HG03575 (cell line): ENCODE measurements at regions not wholly inside any gene's neighbourhood (a gene's known extent, or its start where the extent isn't known, plus 50 kb on each side); places are given as distances from the start of the nearest gene placed in this dataset.

Source experiments
- ATAC-seq: cut with Tn5 transposase; IDR thresholded peaks from one replicate; pipeline ENCODE4 v1.9.1; 2021; ENCODE audit not compliant: unreplicated experiment, insufficient number of reproducible peaks, low FRiP score; ENCODE audit errors: extremely low read depth

DNA sequence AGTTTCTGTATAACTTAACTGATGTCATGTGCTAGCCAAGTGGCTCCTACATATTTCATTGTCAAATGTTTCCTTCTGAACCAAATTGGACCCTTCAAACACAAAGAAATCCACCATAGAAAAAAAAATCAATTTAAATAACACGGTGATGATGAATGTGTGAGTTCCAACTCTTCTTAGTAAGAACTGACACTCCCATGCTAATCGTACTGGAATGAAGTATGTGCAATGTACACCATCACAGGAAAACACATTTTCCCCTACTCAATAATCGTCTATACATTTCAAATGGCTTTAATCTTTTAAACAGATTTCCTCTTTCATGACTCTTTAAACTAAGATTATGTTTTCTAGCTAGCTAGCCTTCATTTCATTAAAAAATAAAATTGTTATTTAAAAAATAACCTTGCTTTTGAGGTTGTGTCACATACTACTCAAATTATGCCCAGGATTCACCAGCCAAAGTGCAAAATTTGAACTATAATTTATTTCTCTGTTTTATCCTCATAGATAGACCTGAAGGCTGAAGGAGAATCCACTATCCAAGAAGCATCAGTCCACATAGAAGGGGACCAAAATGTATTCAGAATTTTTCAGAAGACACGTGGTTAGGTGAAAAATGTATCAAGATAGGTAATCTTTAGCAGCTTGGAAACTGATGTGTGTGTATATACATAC lies 131.0 kb upstream of the ITGA1 start:
- ATAC-seq = no peak

DNA sequence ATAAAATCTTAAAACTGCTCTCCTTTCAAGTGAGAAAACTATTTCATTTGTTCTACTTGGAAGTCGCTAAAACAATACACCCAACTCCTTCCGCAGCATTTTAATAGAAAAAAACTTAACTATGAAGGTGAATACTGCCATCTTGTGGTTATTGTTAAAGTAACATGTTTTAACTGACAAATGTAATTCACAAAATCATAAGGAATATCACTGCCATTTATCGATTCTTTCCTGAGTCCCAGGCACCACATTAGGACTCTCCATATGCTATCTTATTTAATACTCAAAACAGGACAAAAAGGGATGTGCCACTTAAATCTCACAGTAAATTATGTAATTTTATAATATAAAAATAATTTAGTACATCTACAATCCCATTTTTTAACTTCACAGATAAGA lies 130.5 kb upstream of the ITGA1 start:
- ATAC-seq = no peak

DNA sequence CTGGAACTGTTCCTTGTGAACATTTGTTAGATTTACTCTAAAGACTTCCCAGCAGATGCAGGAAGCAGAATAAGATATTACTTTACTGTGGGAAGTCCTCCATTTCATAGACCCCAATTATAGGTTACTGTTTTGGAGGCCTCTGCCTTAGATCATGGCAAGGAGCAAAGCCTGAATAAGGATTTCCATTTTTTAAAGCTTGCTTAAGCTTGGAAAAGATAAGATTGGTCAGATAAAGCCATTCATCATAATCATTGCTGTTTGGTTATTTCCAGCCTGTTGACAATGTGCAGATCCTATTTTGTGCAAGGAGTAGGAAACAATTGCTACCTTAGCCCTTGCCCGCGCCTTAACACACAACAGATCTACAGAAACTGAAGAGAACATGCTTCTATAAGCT lies 129.5 kb upstream of the ITGA1 start:
- ATAC-seq = no peak

- no peak for ATAC-seq
These were observed 127.1 kb upstream of the ITGA1 start for GRCh38 chr5:52660621-52661020.

GRCh38 chr5:52661903-52662595 lies 125.7 kb upstream of the ITGA1 start:
- ATAC-seq = no peak

- no peak for ATAC-seq
These were observed 122.2 kb upstream of the ITGA1 start for GRCh38 chr5:52665559-52665958.

DNA sequence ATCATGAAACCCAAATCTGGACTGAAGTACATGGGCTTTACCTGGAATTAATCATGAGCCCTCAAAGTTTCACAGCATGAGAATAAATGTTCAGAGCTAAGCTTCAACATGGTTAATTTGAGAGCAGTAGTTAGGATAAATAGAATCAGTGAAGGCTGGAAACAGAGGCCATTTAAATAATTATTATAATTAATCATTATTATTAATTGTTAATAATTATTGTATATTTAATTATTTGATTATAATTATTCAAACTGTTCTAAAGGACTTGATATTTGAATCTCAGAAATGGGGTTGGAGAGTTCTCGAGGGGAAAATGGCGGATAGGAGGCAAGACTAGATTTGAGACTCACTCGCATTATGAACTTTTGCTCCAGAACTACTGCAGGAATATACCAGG lies 119.6 kb upstream of the ITGA1 start:
- no peak for ATAC-seq

DNA sequence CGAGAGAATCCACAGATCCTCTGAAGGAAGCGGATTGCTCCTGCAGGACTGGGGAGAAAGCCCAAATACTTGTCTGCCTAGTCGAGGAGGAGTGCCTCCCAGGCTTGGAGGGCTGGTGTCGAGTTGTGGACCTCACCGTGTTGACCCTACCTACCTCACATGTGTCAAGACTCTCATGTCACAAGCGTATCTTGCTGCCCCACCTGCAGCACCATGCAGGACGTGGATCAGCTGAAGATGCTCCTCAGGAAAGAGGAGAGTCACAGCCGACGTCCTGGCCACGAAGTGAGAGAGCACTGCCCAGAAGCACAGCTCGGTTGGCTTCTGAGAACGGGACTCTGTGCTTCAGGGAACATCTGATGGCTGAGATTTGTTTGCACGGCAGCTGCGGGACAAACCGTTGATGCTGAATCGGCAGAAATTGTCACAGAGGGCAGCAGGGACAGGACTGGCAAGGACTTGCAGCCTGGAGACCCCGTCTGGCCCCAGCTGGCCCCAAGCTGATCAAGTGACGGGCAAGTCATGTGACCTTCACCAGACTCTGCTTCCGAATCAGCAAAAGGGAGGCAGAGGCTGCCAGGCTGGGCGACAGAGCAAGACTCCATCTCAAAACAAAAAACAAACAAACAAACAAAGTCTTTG lies 119.1 kb upstream of the ITGA1 start:
- no peak for ATAC-seq

- ATAC-seq = no peak
These were observed 115.3 kb upstream of the ITGA1 start for GRCh38 chr5:52672459-52672858.

- no peak for ATAC-seq
These were observed 114.2 kb upstream of the ITGA1 start for GRCh38 chr5:52673495-52673894.

DNA sequence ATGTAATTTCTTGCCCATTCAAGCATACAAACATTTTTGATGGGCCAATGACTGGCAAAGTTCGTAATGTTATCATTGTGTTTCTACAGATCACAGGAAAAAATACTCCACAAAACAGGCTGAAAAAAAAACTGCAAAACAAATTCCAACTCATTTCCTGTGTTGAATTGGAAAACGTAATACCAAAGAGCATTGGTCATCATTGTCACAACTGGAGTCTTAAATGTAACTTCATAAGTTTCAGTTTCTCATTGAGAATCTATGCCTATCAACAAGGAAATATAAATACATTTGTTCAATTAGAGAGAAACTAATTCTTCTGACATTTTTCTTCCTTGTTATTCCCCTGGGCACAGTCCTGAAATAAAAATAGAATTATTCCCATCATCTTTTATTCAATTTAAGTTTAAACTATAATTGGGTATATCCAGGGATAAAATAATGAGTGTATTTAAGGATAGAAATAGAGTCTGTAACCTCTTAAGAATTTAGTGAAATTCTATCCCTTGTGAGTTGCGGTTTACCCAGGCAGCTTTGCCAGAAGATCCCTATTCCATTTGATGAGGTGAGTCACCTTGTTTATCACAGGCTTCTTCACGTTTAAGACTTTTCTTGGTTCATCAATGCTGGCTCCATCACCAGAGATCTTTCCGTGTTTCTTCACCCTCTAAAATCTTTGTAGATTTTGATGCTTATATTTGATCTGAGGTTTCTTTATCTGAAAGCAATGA lies 112.7 kb upstream of the ITGA1 start:
- ATAC-seq = no peak

GRCh38 chr5:52682492-52682891 lies 105.2 kb upstream of the ITGA1 start:
- no peak for ATAC-seq

DNA sequence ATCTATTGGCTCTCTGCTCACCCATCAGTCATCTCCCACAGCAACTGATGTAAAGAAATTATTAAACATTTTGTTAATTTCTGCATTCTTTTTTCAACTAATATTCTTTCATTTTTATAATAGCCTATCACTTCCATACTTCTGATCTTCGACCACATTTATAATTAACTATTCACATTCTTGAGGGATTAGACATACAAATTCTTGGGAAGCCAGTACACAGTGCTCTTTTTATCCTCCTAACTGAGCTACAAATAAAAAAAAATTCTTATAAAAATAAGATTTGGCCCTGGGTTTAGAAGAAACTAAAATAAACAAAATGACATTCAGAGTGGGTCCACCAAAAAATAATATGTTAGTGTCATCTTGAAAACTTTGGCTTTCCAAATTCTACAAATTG lies 103.7 kb upstream of the ITGA1 start:
- no peak for ATAC-seq

- no peak for ATAC-seq
These were observed 102.2 kb upstream of the ITGA1 start for GRCh38 chr5:52685566-52685965.

DNA sequence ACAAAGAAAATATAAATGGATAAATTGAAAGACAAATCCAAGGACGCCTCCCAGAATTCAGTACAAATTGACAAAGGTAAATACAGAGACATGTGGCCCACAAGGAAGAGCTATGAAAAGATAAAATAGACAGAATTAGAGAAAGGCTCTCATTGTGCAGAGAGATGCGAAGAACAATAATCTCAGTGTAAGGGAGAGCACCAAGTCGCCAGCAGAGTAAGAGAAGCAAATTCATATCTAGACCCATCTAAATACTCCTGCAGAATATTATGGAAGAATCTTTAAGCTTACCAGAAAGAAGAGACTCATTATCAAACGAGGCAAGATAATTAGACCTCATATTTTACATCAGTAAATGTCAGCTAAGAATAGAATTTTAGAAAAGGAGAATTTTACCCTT lies 101.7 kb upstream of the ITGA1 start:
- no peak for ATAC-seq

DNA sequence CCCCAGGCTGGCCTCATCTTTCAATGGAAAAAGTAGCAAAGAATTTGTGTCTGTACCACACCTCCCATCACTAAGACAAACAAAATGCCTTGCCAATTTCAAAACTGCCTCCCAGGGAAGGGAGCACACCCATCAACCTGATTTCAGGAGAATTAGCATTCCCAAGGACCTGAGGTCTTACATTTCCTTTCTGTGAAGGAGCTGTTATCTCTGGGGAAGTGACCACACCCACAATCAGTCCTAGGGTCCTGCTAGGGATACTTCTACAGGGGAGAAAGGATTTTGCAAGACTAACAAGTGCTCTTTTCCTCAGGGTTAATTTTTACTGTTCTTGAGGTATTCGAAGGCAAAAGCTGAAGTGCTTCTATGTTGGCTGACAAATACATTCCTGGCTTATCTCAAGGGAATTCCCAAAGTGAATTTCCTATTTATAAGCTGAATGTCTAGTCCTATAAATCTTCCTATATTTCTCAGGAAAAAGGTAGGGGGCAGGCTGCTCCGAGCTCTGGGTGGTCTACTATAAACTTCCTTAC lies 97.4 kb upstream of the ITGA1 start:
- ATAC-seq = no peak

DNA sequence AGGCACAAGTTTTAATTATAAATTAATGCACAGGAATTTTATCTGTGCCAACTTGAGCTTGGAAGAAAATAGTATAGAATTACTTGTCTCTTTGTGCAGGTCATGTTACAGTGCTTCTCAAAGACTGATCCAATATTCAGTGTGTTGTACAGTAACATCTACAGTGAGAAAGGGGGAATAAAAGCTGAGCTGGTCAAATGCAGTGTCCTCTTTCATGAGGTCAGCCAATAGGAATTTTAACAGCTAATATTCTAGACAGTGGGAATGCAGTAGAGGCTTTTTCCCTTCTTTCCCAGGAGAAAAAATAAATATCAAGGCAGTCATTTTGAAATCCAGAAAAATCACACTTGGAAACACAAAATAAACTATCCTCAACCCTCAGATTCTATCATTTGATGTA lies 95.7 kb upstream of the ITGA1 start:
- ATAC-seq = no peak

GRCh38 chr5:52692606-52693005 lies 95.1 kb upstream of the ITGA1 start:
- no peak for ATAC-seq

DNA sequence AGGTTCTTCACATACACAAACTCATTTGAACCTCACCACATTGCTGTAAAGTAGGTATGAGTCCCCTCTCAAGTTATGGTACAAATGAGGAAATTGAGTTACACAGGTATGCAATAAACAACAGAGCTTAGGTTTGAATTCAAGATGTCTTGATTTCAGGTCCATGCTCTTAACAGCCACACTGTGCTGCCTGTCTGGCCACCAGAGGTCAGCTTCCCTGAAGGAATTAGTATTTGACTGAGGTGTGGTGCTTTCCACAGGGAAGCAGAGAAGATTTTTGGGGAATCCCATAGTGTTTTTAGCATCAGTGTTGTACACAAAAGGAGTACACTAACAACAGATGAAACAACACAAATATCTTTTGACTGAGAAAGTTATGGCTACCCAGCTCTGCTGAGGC lies 94.4 kb upstream of the ITGA1 start:
- no peak for ATAC-seq

DNA sequence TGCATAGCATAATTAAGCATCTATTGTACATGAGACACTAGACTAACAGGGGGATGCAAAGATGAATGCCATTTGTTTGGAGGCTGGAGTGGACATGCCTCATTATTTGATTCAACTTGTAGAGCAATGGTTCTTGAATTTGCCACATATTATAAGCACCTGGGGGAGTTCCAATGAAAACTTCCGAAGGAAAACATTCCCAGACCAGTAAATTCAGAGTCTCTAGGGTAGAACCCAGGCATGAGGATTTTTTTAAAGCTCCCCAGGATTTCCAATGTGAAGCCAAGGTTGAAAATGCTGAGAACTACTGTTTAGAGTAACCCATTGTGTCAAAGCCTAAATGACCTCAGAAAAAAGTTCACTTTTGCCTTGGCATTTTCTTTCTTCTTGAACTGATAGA lies 93.9 kb upstream of the ITGA1 start:
- ATAC-seq = no peak
